ENCODE measurements at regions not wholly inside any gene's neighbourhood (a gene's known extent, or its start where the extent isn't known, plus 50 kb on each side); places are given as distances from the start of the nearest gene placed in this dataset.

DNA sequence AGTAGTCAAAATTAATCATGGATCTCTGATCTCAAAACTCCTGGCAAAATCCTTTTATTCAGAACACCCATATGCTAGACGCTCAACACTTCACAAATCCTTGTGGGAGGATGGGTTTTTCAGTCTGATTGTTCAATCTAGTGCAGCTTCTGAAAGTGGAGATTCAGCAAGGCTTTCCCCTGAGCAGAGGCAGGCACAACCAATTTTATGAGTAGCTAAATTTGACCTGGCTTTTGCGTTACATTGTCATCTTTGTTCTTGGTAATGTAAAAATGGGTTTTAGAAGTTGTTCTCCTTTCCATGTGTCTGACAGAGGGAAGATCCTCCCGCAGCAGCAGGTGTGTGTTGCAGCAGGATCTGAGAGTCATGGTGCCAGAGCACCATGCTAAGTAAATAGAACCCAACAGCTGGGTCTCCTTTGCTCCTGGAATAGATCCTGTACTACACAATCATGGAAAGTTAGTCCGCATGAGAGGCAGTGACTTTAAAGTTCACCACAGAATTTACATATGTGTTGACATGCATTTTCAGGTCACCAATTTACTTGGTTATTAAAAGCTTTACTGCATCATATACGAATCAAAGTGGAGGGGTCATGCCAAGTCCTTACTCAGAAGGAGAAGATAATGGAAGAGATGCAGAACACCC is 70.1 kb upstream of the MEF2C start:
- Histone ChIP-seq H3K9ac (ENCODE audit: insufficient read depth in 1 of 2, low read length in 2 of 2) (no peak overlapping the region), H3K27me3 (ENCODE audit: control insufficient read depth in 3 of 3, insufficient read depth in 3 of 3, low read length in 2 of 3) (no peaks in the 10 kb centered on the region), H3K4me3 (no peak overlapping the region), H3K27ac (ENCODE audit: low read depth in 1 of 2, low read length in 1 of 2) (no peak overlapping the region), H3K9me3 (ENCODE audit: control insufficient read depth in 4 of 4, insufficient read depth in 3 of 4, low read length in 3 of 4) (no peaks in the 10 kb centered on the region), H3K4me1 (ENCODE audit: control insufficient read depth in 5 of 5, insufficient read depth in 5 of 5, low read length in 5 of 5) (no peaks in the 10 kb centered on the region), H3K36me3 (ENCODE audit: control insufficient read depth in 4 of 4, insufficient read depth in 4 of 4, low read length in 4 of 4) (no peaks in the 10 kb centered on the region)
- ATAC-seq (ENCODE audit: insufficient read depth, low FRiP score): no peak
- TF ChIP-seq, protein P1, sequence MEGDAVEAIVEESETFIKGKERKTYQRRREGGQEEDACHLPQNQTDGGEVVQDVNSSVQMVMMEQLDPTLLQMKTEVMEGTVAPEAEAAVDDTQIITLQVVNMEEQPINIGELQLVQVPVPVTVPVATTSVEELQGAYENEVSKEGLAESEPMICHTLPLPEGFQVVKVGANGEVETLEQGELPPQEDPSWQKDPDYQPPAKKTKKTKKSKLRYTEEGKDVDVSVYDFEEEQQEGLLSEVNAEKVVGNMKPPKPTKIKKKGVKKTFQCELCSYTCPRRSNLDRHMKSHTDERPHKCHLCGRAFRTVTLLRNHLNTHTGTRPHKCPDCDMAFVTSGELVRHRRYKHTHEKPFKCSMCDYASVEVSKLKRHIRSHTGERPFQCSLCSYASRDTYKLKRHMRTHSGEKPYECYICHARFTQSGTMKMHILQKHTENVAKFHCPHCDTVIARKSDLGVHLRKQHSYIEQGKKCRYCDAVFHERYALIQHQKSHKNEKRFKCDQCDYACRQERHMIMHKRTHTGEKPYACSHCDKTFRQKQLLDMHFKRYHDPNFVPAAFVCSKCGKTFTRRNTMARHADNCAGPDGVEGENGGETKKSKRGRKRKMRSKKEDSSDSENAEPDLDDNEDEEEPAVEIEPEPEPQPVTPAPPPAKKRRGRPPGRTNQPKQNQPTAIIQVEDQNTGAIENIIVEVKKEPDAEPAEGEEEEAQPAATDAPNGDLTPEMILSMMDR (IDR thresholded peaks at IDR 0.05; ENCODE audit: control extremely low read depth, extremely low read depth): no peak
- DNase-seq: no peak
- 93 to 94% methylated on average over 5 of the region's 5 CpGs for WGBS, 2 donors

GRCh38 chr5:88952344-88952743 is 69.4 kb upstream of the MEF2C start:
- 63 to 76% methylated on average over 2 of the region's 2 CpGs for WGBS, 2 donors
- ATAC-seq (ENCODE audit: insufficient read depth, low FRiP score): no peak
- DNase-seq: no peak

DNA sequence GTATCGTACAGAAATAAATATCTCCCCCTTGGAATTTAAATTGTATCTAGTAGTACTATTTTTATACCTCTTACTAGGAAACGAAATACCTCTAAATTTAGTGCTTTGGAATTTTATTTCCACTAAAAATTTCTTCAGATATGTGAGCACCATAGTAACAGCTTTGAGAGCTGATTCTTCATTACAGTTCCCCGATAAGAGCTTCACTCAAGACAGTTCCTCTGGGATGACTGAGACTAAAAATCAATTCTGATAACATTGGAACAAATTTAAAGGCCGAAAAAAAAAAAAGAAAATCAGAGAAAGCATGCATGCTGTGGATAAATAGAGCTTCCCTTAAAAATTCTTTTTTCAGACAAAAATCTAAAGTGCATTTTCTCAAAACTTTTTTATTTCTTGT is 68.5 kb upstream of the MEF2C start:
- ATAC-seq (ENCODE audit: insufficient read depth, low FRiP score) (no peak), DNase-seq (no peak)
- no peaks in the 10 kb centered on the region for H3K27me3 ChIP-seq (ENCODE audit: control insufficient read depth in 3 of 3, insufficient read depth in 3 of 3, low read length in 2 of 3)
- TF ChIP-seq, protein P1 (IDR thresholded peaks at IDR 0.05; ENCODE audit: control extremely low read depth, extremely low read depth): no peak
- H3K27ac ChIP-seq (ENCODE audit: low read depth in 1 of 2, low read length in 1 of 2): no peak overlapping the region
- no peaks in the 10 kb centered on the region for H3K9me3 ChIP-seq (ENCODE audit: control insufficient read depth in 4 of 4, insufficient read depth in 3 of 4, low read length in 3 of 4)
- H3K36me3 ChIP-seq (ENCODE audit: control insufficient read depth in 4 of 4, insufficient read depth in 4 of 4, low read length in 4 of 4): no peaks in the 10 kb centered on the region
- H3K9ac ChIP-seq (ENCODE audit: insufficient read depth in 1 of 2, low read length in 2 of 2): no peak overlapping the region
- no peaks in the 10 kb centered on the region for H3K4me1 ChIP-seq (ENCODE audit: control insufficient read depth in 5 of 5, insufficient read depth in 5 of 5, low read length in 5 of 5)
- WGBS, 2 donors: 74 to 87% methylated on average over 4 of the region's 4 CpGs
- H3K4me3 ChIP-seq: no peak overlapping the region

More at GRCh38 chr5:88952344-88952743, 69.4 kb upstream of the MEF2C start:
- Histone ChIP-seq H3K9me3 (ENCODE audit: control insufficient read depth in 4 of 4, insufficient read depth in 3 of 4, low read length in 3 of 4) (no peaks in the 10 kb centered on the region), H3K4me3 (no peak overlapping the region), H3K4me1 (ENCODE audit: control insufficient read depth in 5 of 5, insufficient read depth in 5 of 5, low read length in 5 of 5) (no peaks in the 10 kb centered on the region), H3K27me3 (ENCODE audit: control insufficient read depth in 3 of 3, insufficient read depth in 3 of 3, low read length in 2 of 3) (no peaks in the 10 kb centered on the region), H3K36me3 (ENCODE audit: control insufficient read depth in 4 of 4, insufficient read depth in 4 of 4, low read length in 4 of 4) (no peaks in the 10 kb centered on the region), H3K9ac (ENCODE audit: insufficient read depth in 1 of 2, low read length in 2 of 2) (no peak overlapping the region), H3K27ac (ENCODE audit: low read depth in 1 of 2, low read length in 1 of 2) (no peak overlapping the region)
- TF ChIP-seq, protein P1 (IDR thresholded peaks at IDR 0.05; ENCODE audit: control extremely low read depth, extremely low read depth): no peak

Measured in lung (tissue), 11 donors.